Stimulated activated naive CD4-positive, alpha-beta T cell (primary cell): ENCODE measurements at regions not wholly inside any gene's neighbourhood (a gene's known extent, or its start where the extent isn't known, plus 50 kb on each side); places are given as distances from the start of the nearest gene placed in this dataset.
"Not testable (repeated sequence)": the region's sequence is repeated elsewhere in the genome, so short reads cannot be mapped to it uniquely, and the experiment has no call there.

Experiments
- DNase-seq, 6 experiments: peaks; one replicate each; lab custom pipeline; 2025; lab: John Stamatoyannopoulos, UW

DNA sequence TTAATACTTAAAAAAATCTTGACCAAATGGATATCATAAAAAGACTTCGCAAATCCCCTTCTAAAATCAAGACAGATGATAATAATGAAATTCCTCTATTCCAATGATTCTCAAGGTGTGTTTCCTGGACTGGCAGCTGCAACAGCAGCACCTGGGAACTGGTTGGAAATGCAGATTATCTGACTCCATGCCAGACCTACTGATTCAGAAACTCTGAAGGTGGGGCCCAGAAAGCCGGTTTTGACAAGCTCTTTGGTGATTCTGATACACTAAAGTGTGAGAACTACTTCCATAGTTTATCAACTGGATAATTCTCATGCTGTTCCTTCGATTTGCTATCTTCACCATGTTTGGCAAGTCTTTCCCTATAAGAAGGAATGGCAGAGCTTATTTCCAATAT, 252.1 kb downstream of the COL12A1 start:
- no peak for DNase-seq

DNA sequence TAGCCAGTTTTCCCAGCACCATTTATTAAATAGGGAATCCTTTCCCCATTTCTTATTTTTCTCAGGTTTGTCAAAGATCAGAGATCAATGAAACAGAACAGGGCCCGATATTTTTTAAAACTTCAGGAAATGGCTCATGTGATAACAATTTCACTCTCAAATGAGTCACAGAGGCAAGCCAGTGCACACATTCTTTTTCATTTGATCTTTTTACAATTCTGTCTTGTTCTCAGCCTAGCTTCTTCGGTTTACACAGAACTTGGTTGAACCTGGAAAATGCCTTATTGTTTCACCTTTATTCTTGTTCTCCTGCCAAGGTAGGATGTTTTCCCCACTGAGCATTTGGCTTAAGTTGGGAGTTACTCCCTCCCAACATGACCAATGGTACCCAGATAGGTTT, 258.9 kb downstream of the COL12A1 start:
- no peak for DNase-seq

DNA sequence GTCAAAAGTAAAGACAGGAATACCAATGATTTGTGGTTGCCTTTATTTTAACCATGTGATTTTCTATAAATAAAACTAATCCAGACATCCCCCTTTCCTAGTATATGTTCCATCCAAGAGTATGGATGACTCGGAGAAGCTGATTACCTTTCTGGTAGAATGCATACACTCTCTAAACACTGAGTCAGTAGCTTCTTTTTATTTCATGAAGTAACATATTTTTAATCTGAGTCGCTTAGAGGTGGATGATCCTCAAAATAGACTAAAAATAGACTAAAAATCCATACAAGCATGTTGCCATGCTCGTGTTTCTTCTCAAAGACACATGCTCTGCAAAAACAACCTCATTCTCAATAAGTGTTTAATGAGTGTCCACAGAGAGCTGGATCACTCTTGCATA, 263.7 kb downstream of the COL12A1 start:
- DNase-seq: no peak

DNA sequence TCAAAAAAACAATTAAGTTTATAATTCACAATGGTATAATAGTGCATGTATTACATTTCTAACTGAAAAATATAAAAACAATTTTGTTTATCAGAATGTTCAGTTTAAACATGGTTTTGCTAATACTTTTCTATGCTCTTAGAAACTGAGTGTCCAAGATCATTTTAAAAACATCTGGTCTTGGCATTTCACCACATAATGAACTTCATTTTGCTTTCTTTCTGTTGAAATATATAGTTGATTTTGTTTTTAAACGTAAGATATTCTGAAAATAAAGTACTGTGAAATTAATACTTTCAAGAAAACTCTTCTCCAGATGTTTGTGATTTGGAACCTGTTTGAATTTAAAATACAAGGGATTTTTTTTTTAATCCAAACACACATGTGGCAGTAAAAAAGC, 264.4 kb downstream of the COL12A1 start:
- no peak for DNase-seq

DNA sequence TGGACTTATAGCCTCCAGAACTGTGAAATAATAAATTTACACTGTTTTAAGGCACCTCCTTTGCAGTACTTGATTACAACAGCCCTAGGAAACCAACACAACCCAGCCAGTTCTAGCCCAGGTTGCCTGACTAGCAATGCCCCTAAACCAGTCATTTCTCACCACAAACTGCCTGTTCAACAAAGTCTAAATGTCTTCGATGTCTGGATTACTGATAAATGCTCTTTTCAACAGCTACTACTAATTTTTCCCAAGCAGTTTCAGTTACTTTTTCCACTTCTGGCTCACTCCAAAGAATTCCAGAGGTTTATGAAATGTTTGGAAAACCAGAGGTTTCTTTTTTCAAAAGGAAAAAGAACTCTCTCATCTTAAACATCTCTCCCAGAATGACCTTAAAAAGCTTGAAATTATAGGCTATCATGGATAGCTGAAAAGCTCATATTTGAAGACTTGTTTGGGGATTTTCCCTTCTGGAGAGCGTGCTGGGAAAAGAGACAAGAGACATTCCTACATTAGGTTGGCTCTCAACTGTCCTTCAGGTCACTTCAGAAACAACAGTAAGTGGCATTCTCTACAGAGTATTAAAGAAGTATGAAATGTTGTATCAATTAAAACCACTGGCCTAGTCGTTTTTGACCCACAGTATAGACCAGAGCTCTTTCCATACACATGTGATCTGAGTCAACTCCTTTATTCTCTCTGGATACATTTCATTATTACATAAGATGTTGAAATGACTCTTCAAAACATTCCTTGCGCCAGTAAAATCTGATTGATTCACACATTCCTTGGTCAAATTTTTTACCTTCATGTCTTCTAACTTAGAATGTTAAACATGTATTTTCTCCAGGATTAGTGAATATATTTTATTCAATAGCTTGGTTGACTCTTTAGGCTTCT, 265.9 kb downstream of the COL12A1 start:
- DNase-seq: no peak

DNA sequence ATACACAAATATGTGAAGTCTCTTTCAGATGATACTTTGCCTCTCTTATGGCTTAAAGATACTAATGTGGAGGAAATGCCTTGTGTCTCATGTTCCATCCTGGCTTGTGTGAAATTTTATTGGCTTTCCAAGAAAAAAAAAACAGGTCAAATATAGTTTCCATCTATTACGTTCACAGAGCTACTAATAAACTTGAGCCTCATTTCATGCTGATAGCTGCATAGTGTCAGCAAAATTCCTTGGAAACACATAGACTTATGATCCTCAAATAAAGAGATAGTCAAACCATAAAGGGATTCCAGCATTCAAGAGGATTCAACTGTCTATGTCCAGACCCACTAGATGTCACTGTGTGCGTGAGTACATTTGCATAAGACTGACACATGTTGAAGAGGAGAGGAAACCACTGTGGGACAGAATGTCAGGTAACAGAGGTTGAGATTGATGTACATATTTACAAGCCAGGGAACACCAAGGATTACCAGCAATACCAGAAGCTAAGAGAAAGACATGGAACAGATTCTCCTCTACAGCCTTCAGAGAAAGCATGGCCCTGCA, 266.6 kb downstream of the COL12A1 start:
- DNase-seq: no peak

DNA sequence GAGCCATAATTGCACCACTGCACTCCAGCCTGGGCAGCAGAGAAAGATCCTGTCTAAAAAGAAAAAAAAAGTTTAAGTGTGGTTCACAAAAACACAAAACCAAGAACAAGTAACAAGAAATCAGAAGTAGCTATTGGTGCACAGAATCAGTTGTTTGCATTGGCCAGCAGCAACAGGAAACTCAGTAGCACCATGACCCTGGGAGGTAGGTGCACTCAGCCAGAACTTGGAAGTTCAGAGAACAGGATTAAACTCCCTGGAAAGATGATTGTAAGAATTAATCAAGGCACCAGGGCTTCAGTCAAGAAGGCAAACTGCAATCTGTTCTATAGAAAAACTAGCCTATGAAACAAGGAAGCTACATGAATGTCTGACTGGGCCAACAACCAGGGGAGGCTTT, 267.9 kb downstream of the COL12A1 start:
- DNase-seq: no peak

DNA sequence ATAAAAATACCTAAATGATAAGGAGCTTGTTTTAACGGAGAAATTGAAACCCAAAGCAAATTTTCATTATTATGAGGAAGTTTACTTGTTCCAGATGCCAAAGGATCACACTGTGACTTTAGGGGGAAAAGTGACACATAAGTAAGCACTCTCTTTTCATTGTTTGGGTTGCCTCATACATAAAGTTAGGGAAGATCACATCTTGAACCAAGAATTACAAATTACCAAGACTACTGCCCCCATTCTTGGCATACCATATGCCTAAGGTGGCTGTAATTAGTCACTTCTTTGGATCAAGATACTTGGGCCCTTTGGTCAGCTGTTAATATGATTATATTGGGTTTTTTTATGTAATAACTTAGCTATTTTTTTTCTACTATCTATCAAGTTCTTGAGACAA, 269.0 kb downstream of the COL12A1 start:
- no peak for DNase-seq

DNA sequence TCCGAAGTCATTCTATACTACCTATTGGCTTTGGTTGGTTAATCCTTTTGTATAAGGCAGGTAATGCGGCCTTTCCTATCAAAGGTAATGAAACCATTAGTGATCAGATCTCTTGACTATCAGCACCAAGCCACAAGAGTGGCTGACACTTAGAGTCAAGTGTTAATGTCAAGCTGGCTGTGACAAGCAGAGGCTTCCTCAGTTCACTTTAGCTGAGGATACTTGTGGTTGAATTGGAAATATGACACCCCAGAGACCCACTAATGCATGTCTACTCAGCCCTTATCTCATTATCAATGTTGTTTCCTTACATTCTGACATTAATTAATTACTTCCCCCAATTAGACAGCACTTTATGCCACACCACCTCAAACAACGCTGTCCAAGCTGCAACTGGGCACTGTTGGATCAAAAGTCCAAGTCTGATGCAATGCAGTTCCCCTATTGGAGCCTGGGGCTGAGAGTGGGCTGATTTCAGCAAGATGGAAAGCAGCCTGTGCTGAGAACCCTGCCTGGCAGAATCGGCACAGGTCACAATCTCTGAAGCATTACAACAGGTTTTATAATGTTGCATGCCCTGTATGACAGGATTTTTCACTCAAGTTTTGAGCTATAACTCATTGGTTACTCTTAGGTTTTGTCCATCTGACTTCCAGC, 273.5 kb downstream of the COL12A1 start:
- no peak for DNase-seq

DNA sequence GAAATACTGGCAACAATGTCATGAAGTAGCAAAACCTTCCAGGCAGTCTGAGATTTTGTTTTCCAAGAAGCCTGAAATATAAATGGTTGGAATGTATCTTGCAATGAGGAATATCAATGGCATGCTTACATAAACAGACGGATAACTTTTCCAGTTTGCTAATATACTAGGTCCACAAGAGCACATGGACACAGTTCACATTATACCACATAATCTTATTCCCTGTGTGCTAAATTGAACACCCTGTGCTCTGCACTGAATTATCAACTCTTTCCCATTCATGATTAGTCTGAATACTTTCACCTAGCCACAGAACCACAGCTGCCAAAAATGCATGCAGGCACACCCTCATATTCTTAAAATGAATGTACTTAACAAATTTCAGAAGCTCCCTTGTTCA, 274.3 kb downstream of the COL12A1 start:
- DNase-seq: no peak

DNA sequence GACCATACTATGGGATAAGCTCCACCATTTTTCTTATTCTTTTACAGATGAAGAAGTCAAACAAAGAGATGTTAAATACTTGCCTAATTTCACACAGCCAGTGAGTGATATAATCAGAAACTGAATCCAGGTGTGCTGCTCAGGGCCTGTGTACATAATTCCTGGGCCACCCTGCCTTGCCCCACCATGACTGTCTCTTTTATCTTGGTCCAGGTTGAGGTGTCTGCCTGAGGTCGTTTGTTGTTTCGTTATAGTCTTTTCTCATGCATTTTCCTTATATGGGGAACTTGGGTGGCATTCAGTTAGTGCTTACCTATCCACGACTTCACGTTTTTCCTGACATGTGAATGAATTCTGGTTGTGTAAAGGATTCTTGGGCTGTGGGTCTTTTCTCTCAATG, 277.6 kb downstream of the COL12A1 start:
- no peak for DNase-seq

DNA sequence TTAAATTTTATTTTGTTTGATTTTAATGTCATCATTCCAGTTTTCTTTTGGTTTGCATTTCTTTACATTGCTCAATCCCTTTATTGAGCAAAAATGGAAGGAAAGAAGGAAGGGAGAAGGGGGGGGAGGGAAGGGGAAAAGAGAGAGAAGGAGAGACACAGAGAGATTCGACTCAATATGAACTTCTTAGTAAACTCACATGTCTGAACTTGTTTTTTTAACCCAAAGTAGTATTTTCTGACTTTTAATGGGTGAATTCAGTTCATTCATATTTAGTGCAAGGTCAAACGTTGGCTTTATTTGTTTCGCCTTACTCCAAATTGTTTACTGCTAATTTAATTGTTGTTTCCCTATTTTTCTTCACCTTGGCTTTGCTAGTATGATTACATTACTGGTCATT, 278.6 kb downstream of the COL12A1 start:
- DNase-seq: no peak

DNA sequence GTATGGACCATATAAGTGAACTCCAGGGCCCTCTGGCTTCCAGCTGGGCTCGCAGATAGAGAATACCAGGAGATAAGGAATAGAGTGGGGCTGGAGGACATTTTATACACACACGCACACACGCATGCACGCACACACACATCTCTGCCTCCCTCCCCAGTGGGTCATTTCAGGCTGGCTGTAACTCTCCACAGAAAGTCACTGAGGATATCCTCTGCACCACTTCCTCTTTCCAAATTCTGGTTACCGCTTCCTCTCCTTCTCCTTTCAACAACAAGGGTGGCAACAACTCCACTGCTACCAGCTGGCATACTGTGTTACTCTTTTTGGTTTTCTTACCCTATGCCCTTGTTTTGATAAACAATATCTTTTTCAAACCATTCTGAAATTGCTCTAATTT, 280.2 kb downstream of the COL12A1 start:
- no peak for DNase-seq

DNA sequence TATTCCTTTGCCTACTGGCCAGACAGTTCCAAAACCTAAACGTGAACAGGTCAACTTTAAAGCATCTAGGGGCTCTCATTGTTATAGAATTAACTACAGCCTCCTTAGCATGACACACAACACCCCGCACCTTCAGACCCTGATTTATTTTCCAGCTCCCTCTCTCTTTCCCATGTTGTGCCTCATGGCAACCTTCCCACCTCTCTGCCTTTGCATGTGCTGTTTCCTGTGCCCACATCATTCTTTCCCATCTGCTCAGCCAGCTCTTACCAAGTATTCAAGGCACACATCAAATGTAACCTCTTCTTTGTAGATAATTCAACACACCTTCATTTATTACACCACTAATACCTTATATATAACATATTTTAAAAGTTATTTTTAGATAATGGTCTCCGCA, 291.0 kb downstream of the COL12A1 start:
- no peak for DNase-seq

DNA sequence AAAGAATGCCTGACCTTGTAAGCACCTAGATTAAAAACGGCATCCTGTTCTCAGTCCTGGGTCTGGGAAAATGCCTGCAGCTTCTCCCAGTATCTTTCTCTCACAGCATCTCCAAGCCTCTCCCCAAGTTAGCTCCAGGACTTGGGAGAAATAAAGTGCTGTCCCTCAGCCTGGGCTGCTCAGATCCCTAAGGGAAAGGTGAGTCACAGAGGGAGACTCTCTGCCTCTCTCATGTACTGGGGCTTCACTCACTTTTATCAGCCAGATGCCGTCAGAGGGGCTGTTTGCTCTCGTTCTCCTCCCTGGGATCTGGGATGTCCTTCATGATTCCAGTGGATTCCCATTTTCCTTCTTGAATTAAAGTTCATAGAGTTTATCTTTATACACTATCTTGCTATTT, 293.6 kb downstream of the COL12A1 start:
- no peak for DNase-seq

DNA sequence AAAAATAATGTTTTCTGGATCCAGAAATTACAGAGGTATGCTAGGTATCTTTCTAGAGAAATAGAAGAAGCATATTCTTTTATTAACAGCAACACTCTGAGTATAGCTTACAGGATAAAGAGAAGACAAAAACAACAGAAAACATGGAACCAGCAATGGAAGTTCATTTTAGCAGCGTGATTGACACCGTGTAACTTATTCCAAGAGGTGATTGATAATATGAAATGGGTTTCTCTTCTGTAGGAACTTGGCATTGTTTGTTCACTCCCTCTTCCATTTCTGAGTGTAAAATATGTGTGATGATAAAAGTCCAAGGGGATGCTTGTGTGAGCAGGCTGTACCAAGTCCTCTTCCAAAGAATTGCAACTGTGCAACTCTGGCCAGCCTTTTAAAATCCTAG, 303.0 kb downstream of the COL12A1 start:
- no peak for DNase-seq

DNA sequence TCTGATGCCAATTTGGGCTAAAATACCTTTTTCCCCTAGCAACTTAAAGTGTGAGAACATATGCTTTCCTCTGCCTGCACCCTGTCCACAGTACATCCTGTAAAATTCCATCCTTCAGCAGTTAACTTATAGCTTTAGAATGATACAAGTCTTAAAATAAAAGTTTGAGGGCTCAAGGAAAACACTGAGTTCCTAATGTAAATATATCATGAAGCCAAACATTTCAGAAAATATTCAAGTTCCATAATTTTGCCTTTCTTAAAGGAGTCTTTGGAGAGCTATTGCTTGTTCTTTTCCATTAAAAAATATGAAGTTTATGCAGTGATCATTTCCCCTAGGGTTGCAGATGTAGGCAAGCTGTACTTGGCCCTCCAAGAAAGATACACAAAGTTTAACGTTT, 303.8 kb downstream of the COL12A1 start:
- DNase-seq: no peak

DNA sequence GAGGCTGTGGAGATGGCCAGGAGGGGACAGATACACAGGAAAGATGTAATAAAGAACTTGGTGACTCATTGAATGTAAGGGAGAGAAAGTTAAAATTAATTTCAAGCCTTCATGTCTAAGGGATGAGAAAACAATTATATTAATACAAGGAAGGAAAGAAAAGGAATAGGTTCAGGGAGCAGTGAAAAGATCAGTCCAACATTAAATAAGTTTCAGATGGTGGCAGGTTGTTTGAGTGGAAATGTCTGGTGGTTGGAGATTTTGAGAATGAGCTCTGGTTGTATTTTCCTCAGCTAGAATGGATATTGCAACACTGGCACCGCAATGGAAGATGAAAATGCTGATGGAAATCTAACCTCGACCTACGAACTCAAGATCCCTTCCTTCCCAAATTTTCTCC, 304.3 kb downstream of the COL12A1 start:
- no peak for DNase-seq

DNA sequence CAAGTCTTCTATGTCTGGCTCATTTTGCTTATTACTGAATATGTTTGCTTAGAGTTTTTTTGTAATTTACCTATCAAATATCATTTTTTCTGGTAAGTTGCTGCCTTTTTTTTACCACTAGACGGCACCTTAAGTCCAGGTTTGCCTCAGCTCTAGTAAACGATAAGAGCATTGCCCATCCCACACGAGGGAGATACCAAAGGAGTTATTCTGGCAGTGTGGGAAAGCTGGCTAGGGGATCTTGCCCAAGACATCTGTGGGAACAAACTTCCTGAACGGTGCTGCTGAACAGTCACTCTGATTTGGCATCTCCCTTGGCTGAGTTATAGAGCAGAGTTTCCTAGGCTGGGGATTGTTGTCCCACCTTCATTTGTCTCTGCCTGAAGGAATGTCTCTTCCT, 306.4 kb downstream of the COL12A1 start:
- DNase-seq: no peak

DNA sequence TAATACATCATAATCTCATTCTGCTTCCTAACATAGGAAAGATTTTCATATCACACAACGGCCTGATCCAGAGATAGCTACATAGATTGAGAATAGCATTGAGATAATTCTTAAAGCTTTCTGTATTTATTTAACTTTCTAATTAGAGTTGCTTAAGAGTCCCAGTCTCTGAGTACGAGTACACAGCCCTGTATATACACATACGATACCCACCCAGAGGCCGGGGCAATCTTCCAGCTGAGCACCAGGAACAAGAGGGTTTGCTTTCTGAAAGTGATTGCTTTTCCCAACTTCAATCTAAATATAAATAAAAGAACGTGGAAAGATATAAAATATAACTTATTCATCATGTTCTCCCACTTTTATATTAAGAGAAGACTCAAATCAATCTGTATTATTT, 313.8 kb downstream of the COL12A1 start:
- DNase-seq: no peak

DNA sequence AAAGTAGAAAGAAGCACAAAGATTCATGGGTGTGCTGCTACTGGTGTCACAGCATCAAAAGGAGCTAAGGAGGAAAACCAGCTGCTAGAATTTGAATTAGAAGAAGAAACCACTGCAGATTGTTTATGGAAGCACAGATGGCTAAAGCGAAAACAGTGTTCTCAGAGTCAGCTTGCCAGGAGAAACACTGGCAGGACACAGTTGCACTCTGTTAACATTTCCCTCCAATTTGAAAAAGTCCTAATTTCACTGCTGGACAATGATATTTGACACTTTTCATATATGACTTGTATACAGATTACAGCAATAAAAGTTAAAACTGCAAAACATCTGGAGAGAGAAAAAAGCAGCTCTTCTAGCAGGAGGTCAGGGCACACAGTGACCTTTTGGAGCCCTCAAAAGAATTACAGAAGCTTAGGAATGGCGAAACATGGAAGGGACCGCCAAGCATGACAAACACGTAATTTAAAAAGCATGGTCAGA, 314.5 kb downstream of the COL12A1 start:
- DNase-seq: no peak

DNA sequence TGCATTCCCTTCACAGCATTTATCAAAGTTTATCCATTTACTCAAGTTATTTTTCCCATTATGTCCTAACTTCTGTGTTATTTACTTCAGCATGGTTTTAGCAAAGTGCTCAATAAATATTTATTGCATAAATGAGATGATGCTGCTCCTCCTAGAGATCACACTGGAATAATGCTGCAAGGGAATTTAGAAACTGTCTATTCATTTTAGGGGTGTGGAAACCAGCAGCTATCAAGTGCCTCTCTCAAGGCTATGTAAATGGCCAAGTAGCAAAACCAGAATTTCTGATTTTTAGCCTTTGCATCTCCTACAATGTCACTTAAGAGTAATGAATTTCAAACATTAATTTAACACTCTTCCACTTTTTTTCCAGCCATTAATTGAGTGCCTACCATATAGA, 316.2 kb downstream of the COL12A1 start:
- DNase-seq: no peak

DNA sequence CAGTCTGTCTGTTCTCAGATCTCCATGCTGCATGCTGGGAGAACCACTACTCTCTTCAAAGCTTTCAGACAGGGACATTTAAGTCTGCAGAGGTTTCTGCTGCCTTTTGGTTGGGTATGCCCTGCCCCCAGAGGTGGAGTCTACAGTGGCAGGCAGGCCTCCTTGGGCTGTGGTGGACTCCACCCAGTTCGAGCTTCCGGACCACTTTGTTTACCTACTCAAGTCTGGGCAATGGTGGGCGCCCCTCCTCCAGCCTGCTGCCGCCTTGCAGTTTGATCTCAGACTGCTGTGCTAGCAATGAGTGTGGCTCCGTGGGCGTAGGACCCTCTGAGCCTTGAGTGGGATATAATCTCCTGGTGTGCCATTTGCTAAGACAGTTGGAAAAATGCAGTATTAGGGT, 317.1 kb downstream of the COL12A1 start:
- not testable (repeated sequence) for DNase-seq
